H1 (cell line): ENCODE measurements at regions not wholly inside any gene's neighbourhood (a gene's known extent, or its start where the extent isn't known, plus 50 kb on each side); places are given as distances from the start of the nearest gene placed in this dataset.

Experiments used
- EP300 ChIP-seq, 2 experiments: IDR thresholded peaks; 1 replicate in 1 of 2; 2 replicates in 1 of 2; pipeline ENCODE4 v1.6.1; 2011 to 2012; ENCODE audit warnings: low read depth in 2 of 2, low read length in 2 of 2, mild to moderate bottlenecking in 2 of 2, borderline replicate concordance in 1 of 2, inconsistent platforms in 1 of 2, moderate library complexity in 1 of 2
- EZH2 ChIP-seq: fragments of 200-600 bp; sonication (generic); IDR thresholded peaks from 2 replicates; pipeline ENCODE4 v1.7.1; 2012; ENCODE audit warnings: low read depth, mild to moderate bottlenecking, moderate library complexity, low read length, inconsistent platforms; ENCODE audit not compliant: severe bottlenecking
- POLR2A ChIP-seq, 2 experiments: IDR thresholded peaks; 1 replicate in 1 of 2; 2 replicates in 1 of 2; pipeline ENCODE4 v1.6.1; 2011; ENCODE audit warnings: low read depth in 2 of 2, low read length in 2 of 2, mild to moderate bottlenecking in 2 of 2; ENCODE audit errors: control extremely low read depth in 1 of 2
- SIN3A ChIP-seq, 2 experiments: IDR thresholded peaks in 1 of 2; conservative IDR thresholded peaks in 1 of 2; 2 replicates each; pipeline ENCODE4 v1.6.1; 2011 to 2012; ENCODE audit warnings: low read length in 2 of 2, improper control_type of control experiment in 1 of 2, low read depth in 1 of 2, mild to moderate bottlenecking in 1 of 2
- ZNF274 ChIP-seq: IDR thresholded peaks from 2 replicates; pipeline ENCODE4 v1.7.0; 2012; ENCODE audit warnings: low read length, borderline replicate concordance; ENCODE audit errors: extremely low read depth

- no peak for TF ChIP-seq POLR2A (IDR thresholded peaks at IDR 0.05; ENCODE audit: control extremely low read depth in 1 of 2, low read depth in 2 of 2, low read length in 2 of 2)
- TF ChIP-seq EZH2: no peak
- no peak for TF ChIP-seq SIN3A (conservative IDR thresholded peaks at IDR 0.05 in 1 of 2, IDR thresholded peaks at IDR 0.05 in 1 of 2; ENCODE audit: low read depth in 1 of 2, low read length in 2 of 2)
- TF ChIP-seq ZNF274: no peak
- no peak for TF ChIP-seq EP300 (IDR thresholded peaks at IDR 0.05; ENCODE audit: borderline replicate concordance in 1 of 2, low read depth in 2 of 2, low read length in 2 of 2)
These were observed 268.0 kb downstream of the NR2F2 start for GRCh38 chr15:96598514-96598913.
